H54 (cell line): ENCODE measurements at regions not wholly inside any gene's neighbourhood (a gene's known extent, or its start where the extent isn't known, plus 50 kb on each side); places are given as distances from the start of the nearest gene placed in this dataset.

Experiments
- DNase-seq: peaks from one replicate; pipeline ENCODE4 v3.0.0; 2011; ENCODE audit warnings: low spot score, mixed read lengths; ENCODE audit not compliant: insufficient read length
- FAIRE-seq: peaks from 3 replicates; lab custom pipeline; 2011; peaks lifted over from hg19 to GRCh38; lab: Jason Lieb, UNC
- POLR2A ChIP-seq: IDR thresholded peaks from 2 replicates; pipeline ENCODE4 v1.6.1; 2011; ENCODE audit warnings: low read depth, mild to moderate bottlenecking, low read length

- TF ChIP-seq POLR2A = no peak
- DNase-seq (no peak), FAIRE-seq (no peak)
Observed at GRCh38 chr18:7511106-7511505, 56.0 kb upstream of the PTPRM start.

GRCh38 chr18:7512348-7512747 is 54.8 kb upstream of the PTPRM start:
- no peak for FAIRE-seq
- no peak for TF ChIP-seq POLR2A

GRCh38 chr18:7512990-7513389 is 54.1 kb upstream of the PTPRM start:
- no peak for DNase-seq
- no peak for TF ChIP-seq POLR2A
- no peak for FAIRE-seq

More at GRCh38 chr18:7512348-7512747, 54.8 kb upstream of the PTPRM start:
- no peak for DNase-seq

GRCh38 chr18:7514796-7515440 is 52.2 kb upstream of the PTPRM start:
- FAIRE-seq (no peak), DNase-seq (no peak)
- no peak for TF ChIP-seq POLR2A

GRCh38 chr18:7516266-7517117 is 50.6 kb upstream of the PTPRM start:
- no peak for TF ChIP-seq POLR2A
- FAIRE-seq = no peak
- DNase-seq = no peak
